ENCODE measurements at regions not wholly inside any gene's neighbourhood (a gene's known extent, or its start where the extent isn't known, plus 50 kb on each side); places are given as distances from the start of the nearest gene placed in this dataset.

DNA sequence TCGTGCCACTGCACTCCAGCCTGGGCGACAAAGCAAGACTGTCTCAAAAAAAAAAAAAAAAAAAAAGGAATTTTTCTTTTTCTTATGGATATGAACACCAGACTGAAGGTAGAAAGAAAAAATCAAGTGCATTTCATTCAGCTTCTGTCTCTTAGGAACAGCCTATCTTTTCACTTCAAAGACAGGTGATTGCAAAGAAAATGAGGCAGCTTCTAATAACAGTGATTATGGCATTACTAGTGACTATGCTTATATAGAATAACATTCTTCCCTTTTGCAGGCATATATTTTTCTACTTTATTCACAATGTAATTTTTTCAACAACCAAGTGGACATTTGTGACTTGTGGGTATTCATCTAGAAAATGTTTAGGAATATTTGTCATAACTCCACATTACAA lies 295.5 kb upstream of the ATXN7L3B start:
- no peak overlapping the region for H3K27ac ChIP-seq (ENCODE audit: low read depth, low read length)
- WGBS, 2 experiments (ENCODE audit: extremely low coverage in 1 of 2, insufficient coverage in 1 of 2, insufficient read length in 1 of 2, insufficient replicate concordance in 2 of 2, low coverage in 1 of 2, low lambda C conversion rate in 2 of 2, missing lambda C conversion rate in 1 of 2), result 73% methylated on average over 2 of the region's 2 CpGs; no CpG with 5 or more reads in 1 of the 2 experiments
- H2BK12ac ChIP-seq (ENCODE audit: low read depth, low read length), result no peak overlapping the region
- FAIRE-seq (no peak), DNase-seq (ENCODE audit: low read depth in 1 of 2, low spot score in 2 of 2) (no peak)
- H4K8ac ChIP-seq (ENCODE audit: extremely low read depth, insufficient read depth, low read length), result no peak overlapping the region
- no peak overlapping the region for H3K56ac ChIP-seq (replicated peaks; ENCODE audit: insufficient read length, low read depth, low read length)
- no peak overlapping the region for H4K91ac ChIP-seq (replicated peaks; ENCODE audit: insufficient read length, low read length)
- CTCF ChIA-PET (ENCODE audit: partially characterized antibody), result interaction anchor here (0.7 kb wide), 1 partner anchor 220 kb away, joined by 3 read pairs; no protein-coding TSS in a partner anchor
- no peaks in the 10 kb centered on the region for H3K9me3 ChIP-seq (ENCODE audit: insufficient read depth in 2 of 2, low read depth in 1 of 2, low read length in 1 of 2)
- no peaks in the 10 kb centered on the region for H4K20me1 ChIP-seq (replicated peaks in 1 of 2; ENCODE audit: control insufficient read depth in 1 of 2, insufficient read depth in 2 of 2, low read length in 2 of 2)
- H3K79me1 ChIP-seq (ENCODE audit: low read depth, low read length), result no peaks in the 10 kb centered on the region
- H3K4me1 ChIP-seq (replicated peaks in 1 of 4; ENCODE audit: control insufficient read depth in 3 of 4, insufficient read depth in 4 of 4, low read length in 3 of 4), result no peaks in the 10 kb centered on the region
- H3K4me3 ChIP-seq (ENCODE audit: extremely low read depth in 1 of 4, insufficient read depth in 2 of 4, low read depth in 3 of 4, low read length in 4 of 4), result no peak overlapping the region
- no peak overlapping the region for H3K18ac ChIP-seq (ENCODE audit: extremely low read depth, low read length)
- no peak overlapping the region for H3K23ac ChIP-seq (ENCODE audit: insufficient read length)
- no peaks in the 10 kb centered on the region for H3K79me2 ChIP-seq (ENCODE audit: control insufficient read depth in 1 of 2, insufficient read depth in 2 of 2, low read length in 2 of 2)
- H3K36me3 ChIP-seq (ENCODE audit: control insufficient read depth in 2 of 4, insufficient read depth in 4 of 4, low read length in 3 of 4), result no peaks in the 10 kb centered on the region
- no peak overlapping the region for H2BK120ac ChIP-seq (replicated peaks; ENCODE audit: low read depth, low read length)
- H3K4ac ChIP-seq (replicated peaks; ENCODE audit: insufficient read length, low read depth, low read length), result no peak overlapping the region
- no peak overlapping the region for H2BK15ac ChIP-seq (ENCODE audit: low read length)
- no peak overlapping the region for H3K9ac ChIP-seq (replicated peaks in 1 of 4; ENCODE audit: extremely low read depth in 1 of 4, low read depth in 3 of 4, low read length in 3 of 4)
- H3K23me2 ChIP-seq (ENCODE audit: low read depth, low read length), result no peaks in the 10 kb centered on the region
- no peak overlapping the region for H2BK5ac ChIP-seq (ENCODE audit: low read depth, low read length)
- no peak overlapping the region for H3K14ac ChIP-seq (ENCODE audit: insufficient read length)
- no peak overlapping the region for H2BK20ac ChIP-seq (ENCODE audit: low read length)
- H4K5ac ChIP-seq (ENCODE audit: insufficient read length, low read depth, low read length), result no peak overlapping the region
- POLR2A ChIA-PET (ENCODE audit: partially characterized antibody), result no interaction called here
- no peaks in the 10 kb centered on the region for H3K27me3 ChIP-seq (replicated peaks in 1 of 4; ENCODE audit: control insufficient read depth in 3 of 4, extremely low read depth in 1 of 4, insufficient read depth in 3 of 4, low read length in 3 of 4)
- H3K4me2 ChIP-seq (ENCODE audit: insufficient read depth in 1 of 2, low read depth in 2 of 2, low read length in 2 of 2), result no peak overlapping the region
- no peak overlapping the region for H2AFZ ChIP-seq (ENCODE audit: low read length)
- H2AK5ac ChIP-seq (ENCODE audit: low read depth, low read length), result no peak overlapping the region
- no peak for TF ChIP-seq HDAC2 (IDR thresholded peaks at IDR 0.05; ENCODE audit: borderline replicate concordance in 1 of 2, low read depth in 2 of 2, low read length in 2 of 2)
- no peak for TF ChIP-seq CTBP2 (IDR thresholded peaks at IDR 0.05; ENCODE audit: borderline replicate concordance, insufficient read depth, insufficient read length, low read length)
- TF ChIP-seq GABPA (IDR thresholded peaks at IDR 0.05; ENCODE audit: borderline replicate concordance, insufficient read depth, low read length), result no peak
- TF ChIP-seq TAF7 (optimal IDR thresholded peaks at IDR 0.05; ENCODE audit: borderline replicate concordance, low read depth, low read length), result no peak
- no peak for TF ChIP-seq SP2 (IDR thresholded peaks at IDR 0.05; ENCODE audit: low read length)
- no peak for TF ChIP-seq RNF2 (IDR thresholded peaks at IDR 0.05; ENCODE audit: borderline replicate concordance, low read depth, low read length, missing control alignments, poor library complexity, severe bottlenecking)
- no peak for TF ChIP-seq KDM1A (IDR thresholded peaks at IDR 0.05; ENCODE audit: borderline replicate concordance, low read length)
- TF ChIP-seq SRF (IDR thresholded peaks at IDR 0.05; ENCODE audit: low read depth, low read length), result no peak
- TF ChIP-seq, protein P1, sequence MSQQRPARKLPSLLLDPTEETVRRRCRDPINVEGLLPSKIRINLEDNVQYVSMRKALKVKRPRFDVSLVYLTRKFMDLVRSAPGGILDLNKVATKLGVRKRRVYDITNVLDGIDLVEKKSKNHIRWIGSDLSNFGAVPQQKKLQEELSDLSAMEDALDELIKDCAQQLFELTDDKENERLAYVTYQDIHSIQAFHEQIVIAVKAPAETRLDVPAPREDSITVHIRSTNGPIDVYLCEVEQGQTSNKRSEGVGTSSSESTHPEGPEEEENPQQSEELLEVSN (IDR thresholded peaks at IDR 0.05), result no peak
- no peak for TF ChIP-seq RXRA (IDR thresholded peaks at IDR 0.05; ENCODE audit: insufficient read depth, low read depth, low read length)
- no peak for TF ChIP-seq EZH2 (IDR thresholded peaks at IDR 0.05; ENCODE audit: low read depth, low read length, severe bottlenecking)
- no peak for TF ChIP-seq CREB1 (IDR thresholded peaks at IDR 0.05)
- no peak for TF ChIP-seq JUND (IDR thresholded peaks at IDR 0.05; ENCODE audit: low read length)
- TF ChIP-seq BACH1 (IDR thresholded peaks at IDR 0.05; ENCODE audit: low read length), result no peak

Measured in H1 (cell line).